DOHH2 (cell line): ENCODE measurements at regions not wholly inside any gene's neighbourhood (a gene's known extent, or its start where the extent isn't known, plus 50 kb on each side); places are given as distances from the start of the nearest gene placed in this dataset.

Experiments used
- H3F3A ChIP-seq: fragments of 200-600 bp; sonication (generic), shearing (Covaris generic); 2 replicates; pipeline ENCODE4 v1.6.0; 2016; ENCODE audit warnings: antibody characterized with exemption, mild to moderate bottlenecking; ENCODE audit not compliant: control insufficient read depth, insufficient read depth
- H3K27ac ChIP-seq: fragments of 200-600 bp; sonication (generic); 2 replicates; pipeline ENCODE4 v1.5.1; 2014; ENCODE audit warnings: low read depth, mild to moderate bottlenecking, low read length, moderate library complexity
- H3K27me3 ChIP-seq: fragments of 200-600 bp; sonication (generic); 2 replicates; pipeline ENCODE4 v1.6.1; 2014; ENCODE audit warnings: mild to moderate bottlenecking, low read length, mixed read lengths; ENCODE audit not compliant: control insufficient read depth
- H3K36me3 ChIP-seq: fragments of 200-600 bp; sonication (generic); 2 replicates; pipeline ENCODE4 v1.6.1; 2014; ENCODE audit warnings: mild to moderate bottlenecking, low read length, moderate library complexity, mixed read lengths; ENCODE audit not compliant: control insufficient read depth
- H3K4me1 ChIP-seq: fragments of 200-600 bp; sonication (generic); 2 replicates; pipeline ENCODE4 v1.6.1; 2014; ENCODE audit warnings: mild to moderate bottlenecking, low read length, mixed read lengths; ENCODE audit not compliant: control insufficient read depth
- H3K4me2 ChIP-seq: fragments of 200-600 bp; sonication (generic); 2 replicates; pipeline ENCODE4 v1.6.0; 2014; ENCODE audit warnings: mild to moderate bottlenecking, low read length, moderate library complexity
- H3K4me3 ChIP-seq: fragments of 200-600 bp; sonication (generic); 2 replicates; pipeline ENCODE4 v1.5.1; 2014; ENCODE audit warnings: mild to moderate bottlenecking, low read length, mixed read lengths
- H3K79me2 ChIP-seq: fragments of 200-600 bp; sonication (generic); 2 replicates; pipeline ENCODE4 v1.6.1; 2014; ENCODE audit warnings: mild to moderate bottlenecking, low read length, mixed read lengths; ENCODE audit not compliant: control insufficient read depth
- H3K9me2 ChIP-seq: fragments of 200-600 bp; sonication (generic); replicated peaks from 2 replicates; pipeline ENCODE4 v1.6.1; 2014; ENCODE audit warnings: mild to moderate bottlenecking, low read length, mixed read lengths; ENCODE audit not compliant: control insufficient read depth
- H3K9me3 ChIP-seq: fragments of 200-600 bp; sonication (generic); 2 replicates; pipeline ENCODE4 v1.6.1; 2014; ENCODE audit warnings: antibody characterized with exemption, low read length, mixed read lengths; ENCODE audit not compliant: control insufficient read depth, insufficient read depth
- H4K20me1 ChIP-seq: fragments of 200-600 bp; sonication (generic); 2 replicates; pipeline ENCODE4 v1.6.0; 2014; ENCODE audit warnings: low read depth, mild to moderate bottlenecking, antibody characterized with exemption, low read length, moderate library complexity; ENCODE audit not compliant: control insufficient read depth, insufficient read depth
- CTCF ChIP-seq: fragments of 200-600 bp; sonication (generic); IDR thresholded peaks from one replicate; pipeline ENCODE4 v1.5.1; 2014; ENCODE audit warnings: antibody characterized with exemption, mild to moderate bottlenecking, low read depth, low read length; ENCODE audit not compliant: poor library complexity, severe bottlenecking
- EZH2phosphoT487 ChIP-seq: fragments of 200-600 bp; sonication (generic); IDR thresholded peaks from 2 replicates; pipeline ENCODE4 v1.6.1; 2017; ENCODE audit warnings: borderline replicate concordance, mild to moderate bottlenecking, antibody characterized with exemption, low read length, moderate library complexity, mixed read lengths

- Histone ChIP-seq H4K20me1 (no peaks in the 10 kb centered on the region), H3K27ac (no peak overlapping the region), H3K79me2 (no peaks in the 10 kb centered on the region), H3K4me1 (peaks cover 16% of the 10 kb centered on the region), H3K36me3 (no peaks in the 10 kb centered on the region), H3K27me3 (peaks cover 20% of the 10 kb centered on the region), H3F3A (no peaks in the 10 kb centered on the region), H3K9me3 (no peaks in the 10 kb centered on the region), H3K4me3 (no peak overlapping the region), H3K4me2 (peak overlapping the region; percentile 33), H3K9me2 (no peaks in the 10 kb centered on the region)
- TF ChIP-seq EZH2phosphoT487 (no peak), CTCF (no peak)
Measured at GRCh38 chr3:72347819-72348319, 500.4 kb downstream of the SHQ1 start.

DNA sequence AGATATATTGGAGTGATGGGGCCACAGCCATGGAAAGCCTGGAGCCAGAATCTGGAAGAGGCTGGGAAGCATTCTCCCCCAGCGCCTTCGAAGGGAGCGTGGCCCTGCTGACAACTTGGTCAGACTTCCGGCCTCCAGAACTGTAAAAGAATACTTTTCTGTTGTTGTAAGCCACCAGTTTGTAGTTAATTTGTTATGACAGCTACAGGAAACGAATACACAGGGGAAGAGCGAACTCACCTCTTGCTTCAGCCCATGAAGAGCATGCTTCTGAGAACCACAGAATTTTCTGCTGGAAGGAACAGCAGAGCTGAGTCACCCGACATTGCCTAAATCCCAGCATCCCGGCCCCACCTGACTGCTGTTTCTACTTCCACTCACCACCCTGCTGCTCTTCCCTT is 501.7 kb downstream of the SHQ1 start:
- Histone ChIP-seq H3K27ac (no peak overlapping the region), H3K4me1 (peaks cover 16% of the 10 kb centered on the region), H3K79me2 (no peaks in the 10 kb centered on the region), H3K9me2 (no peaks in the 10 kb centered on the region), H3K36me3 (no peaks in the 10 kb centered on the region), H3K27me3 (peaks cover 20% of the 10 kb centered on the region), H4K20me1 (no peaks in the 10 kb centered on the region), H3K9me3 (no peaks in the 10 kb centered on the region), H3K4me2 (no peak overlapping the region), H3K4me3 (no peak overlapping the region), H3F3A (no peaks in the 10 kb centered on the region)
- no peak for TF ChIP-seq EZH2phosphoT487
- TF ChIP-seq CTCF: no peak

- no peak overlapping the region for H3K4me2 ChIP-seq
- no peak overlapping the region for H3K27ac ChIP-seq
Measured at GRCh38 chr3:72345980-72346379, 502.3 kb downstream of the SHQ1 start.

More at GRCh38 chr3:72345980-72346379, 502.3 kb downstream of the SHQ1 start:
- peaks cover 20% of the 10 kb centered on the region for H3K27me3 ChIP-seq
- H3K4me3 ChIP-seq: no peak overlapping the region
- TF ChIP-seq CTCF (no peak), EZH2phosphoT487 (no peak)
- no peaks in the 10 kb centered on the region for H3K9me3 ChIP-seq
- peaks cover 16% of the 10 kb centered on the region for H3K4me1 ChIP-seq
- H3K79me2 ChIP-seq: no peaks in the 10 kb centered on the region
- H3K36me3 ChIP-seq: no peaks in the 10 kb centered on the region
- no peaks in the 10 kb centered on the region for H4K20me1 ChIP-seq
- H3F3A ChIP-seq: no peaks in the 10 kb centered on the region
- no peaks in the 10 kb centered on the region for H3K9me2 ChIP-seq
